ENCODE measurements at regions not wholly inside any gene's neighbourhood (a gene's known extent, or its start where the extent isn't known, plus 50 kb on each side); places are given as distances from the start of the nearest gene placed in this dataset.

DNA sequence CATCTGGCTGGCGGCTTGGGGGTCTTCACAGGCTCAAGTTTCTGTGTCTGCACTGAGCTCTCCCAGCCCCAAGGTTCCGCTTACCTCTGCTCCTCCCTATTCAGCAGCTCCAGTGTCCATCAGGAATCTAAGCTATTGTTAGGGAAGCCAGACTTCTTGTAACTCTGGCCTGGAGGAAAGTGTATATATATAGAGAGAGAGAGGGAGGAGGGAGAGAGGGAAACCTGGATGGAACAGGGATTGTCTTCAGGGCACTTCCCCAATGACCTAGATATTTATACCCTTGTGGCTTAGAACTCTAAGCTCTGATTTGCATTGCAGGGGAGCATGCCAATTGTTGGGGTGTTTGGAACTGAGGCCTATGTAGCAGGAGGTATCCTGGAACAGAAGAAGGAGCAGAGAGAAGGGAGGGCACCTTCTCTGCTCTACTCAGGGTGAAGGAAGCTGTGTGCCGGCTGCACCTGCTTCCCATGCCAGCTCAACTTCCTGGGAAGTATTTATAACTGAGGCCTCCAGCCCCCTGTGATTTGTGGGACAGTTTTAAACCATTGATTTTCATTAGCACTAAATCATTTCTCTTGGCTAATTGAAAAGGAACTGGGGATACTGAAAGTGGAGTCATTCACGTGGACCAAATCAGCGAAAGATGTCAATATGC, 70.9 kb downstream of the NAV1 start:
- over 99% methylated on average over 5 of the region's 5 CpGs for WGBS (ENCODE audit: low lambda C conversion rate)
- POLR2A ChIA-PET: interaction anchor here (0.7 kb wide), 1 partner anchor 39 kb away, joined by 3 read pairs; no protein-coding TSS in a partner anchor
- no peaks in the 10 kb centered on the region for H3K27me3 ChIP-seq (ENCODE audit: insufficient read depth)

More for the DNA sequence above, 70.9 kb downstream of the NAV1 start:
- no peak overlapping the region for H3K4me2 ChIP-seq
- no peak for DNase-seq
- no peak for TF ChIP-seq GATA2 (CRISPR knock-in tag; IDR thresholded peaks at IDR 0.05)
- no peak for TF ChIP-seq NFIC (IDR thresholded peaks at IDR 0.05; ENCODE audit: borderline replicate concordance)
- no peak for TF ChIP-seq TAF1 (IDR thresholded peaks at IDR 0.05; ENCODE audit: borderline replicate concordance, low read depth, low read length)
- no peak for TF ChIP-seq TCF12 (IDR thresholded peaks at IDR 0.05)
- TF ChIP-seq, protein P1, sequence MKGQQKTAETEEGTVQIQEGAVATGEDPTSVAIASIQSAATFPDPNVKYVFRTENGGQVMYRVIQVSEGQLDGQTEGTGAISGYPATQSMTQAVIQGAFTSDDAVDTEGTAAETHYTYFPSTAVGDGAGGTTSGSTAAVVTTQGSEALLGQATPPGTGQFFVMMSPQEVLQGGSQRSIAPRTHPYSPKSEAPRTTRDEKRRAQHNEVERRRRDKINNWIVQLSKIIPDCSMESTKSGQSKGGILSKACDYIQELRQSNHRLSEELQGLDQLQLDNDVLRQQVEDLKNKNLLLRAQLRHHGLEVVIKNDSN (IDR thresholded peaks at IDR 0.05; ENCODE audit: borderline replicate concordance, low read depth): no peak
- TF ChIP-seq RXRA (IDR thresholded peaks at IDR 0.05; ENCODE audit: borderline replicate concordance, low read depth): no peak
- no peak for TF ChIP-seq JUND (IDR thresholded peaks at IDR 0.05)
- TF ChIP-seq, protein P2, sequence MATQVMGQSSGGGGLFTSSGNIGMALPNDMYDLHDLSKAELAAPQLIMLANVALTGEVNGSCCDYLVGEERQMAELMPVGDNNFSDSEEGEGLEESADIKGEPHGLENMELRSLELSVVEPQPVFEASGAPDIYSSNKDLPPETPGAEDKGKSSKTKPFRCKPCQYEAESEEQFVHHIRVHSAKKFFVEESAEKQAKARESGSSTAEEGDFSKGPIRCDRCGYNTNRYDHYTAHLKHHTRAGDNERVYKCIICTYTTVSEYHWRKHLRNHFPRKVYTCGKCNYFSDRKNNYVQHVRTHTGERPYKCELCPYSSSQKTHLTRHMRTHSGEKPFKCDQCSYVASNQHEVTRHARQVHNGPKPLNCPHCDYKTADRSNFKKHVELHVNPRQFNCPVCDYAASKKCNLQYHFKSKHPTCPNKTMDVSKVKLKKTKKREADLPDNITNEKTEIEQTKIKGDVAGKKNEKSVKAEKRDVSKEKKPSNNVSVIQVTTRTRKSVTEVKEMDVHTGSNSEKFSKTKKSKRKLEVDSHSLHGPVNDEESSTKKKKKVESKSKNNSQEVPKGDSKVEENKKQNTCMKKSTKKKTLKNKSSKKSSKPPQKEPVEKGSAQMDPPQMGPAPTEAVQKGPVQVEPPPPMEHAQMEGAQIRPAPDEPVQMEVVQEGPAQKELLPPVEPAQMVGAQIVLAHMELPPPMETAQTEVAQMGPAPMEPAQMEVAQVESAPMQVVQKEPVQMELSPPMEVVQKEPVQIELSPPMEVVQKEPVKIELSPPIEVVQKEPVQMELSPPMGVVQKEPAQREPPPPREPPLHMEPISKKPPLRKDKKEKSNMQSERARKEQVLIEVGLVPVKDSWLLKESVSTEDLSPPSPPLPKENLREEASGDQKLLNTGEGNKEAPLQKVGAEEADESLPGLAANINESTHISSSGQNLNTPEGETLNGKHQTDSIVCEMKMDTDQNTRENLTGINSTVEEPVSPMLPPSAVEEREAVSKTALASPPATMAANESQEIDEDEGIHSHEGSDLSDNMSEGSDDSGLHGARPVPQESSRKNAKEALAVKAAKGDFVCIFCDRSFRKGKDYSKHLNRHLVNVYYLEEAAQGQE (IDR thresholded peaks at IDR 0.05; ENCODE audit: low read depth, low read length): no peak
- TF ChIP-seq CHD2 (IDR thresholded peaks at IDR 0.05; ENCODE audit: low read length, partially characterized antibody): no peak
- no peak for TF ChIP-seq SMC3 (IDR thresholded peaks at IDR 0.05; ENCODE audit: low read depth, low read length)
- no peak for TF ChIP-seq MEF2A (IDR thresholded peaks at IDR 0.05; ENCODE audit: borderline replicate concordance, low read depth)
- no peak for TF ChIP-seq SIN3A (IDR thresholded peaks at IDR 0.05; ENCODE audit: borderline replicate concordance, low read depth, low read length)
- no peak for TF ChIP-seq NRF1 (IDR thresholded peaks at IDR 0.05; ENCODE audit: low read depth, low read length)
- no peak for TF ChIP-seq CTCF (IDR thresholded peaks at IDR 0.05)
- TF ChIP-seq FOSL2 (IDR thresholded peaks at IDR 0.05; ENCODE audit: borderline replicate concordance, low read depth): no peak
- TF ChIP-seq POLR2AphosphoS5 (IDR thresholded peaks at IDR 0.05; ENCODE audit: low read depth, low read length): no peak
- TF ChIP-seq RFX5 (IDR thresholded peaks at IDR 0.05; ENCODE audit: low read length): no peak
- no peak for TF ChIP-seq RCOR1 (IDR thresholded peaks at IDR 0.05; ENCODE audit: low read length)
- TF ChIP-seq, protein P3, sequence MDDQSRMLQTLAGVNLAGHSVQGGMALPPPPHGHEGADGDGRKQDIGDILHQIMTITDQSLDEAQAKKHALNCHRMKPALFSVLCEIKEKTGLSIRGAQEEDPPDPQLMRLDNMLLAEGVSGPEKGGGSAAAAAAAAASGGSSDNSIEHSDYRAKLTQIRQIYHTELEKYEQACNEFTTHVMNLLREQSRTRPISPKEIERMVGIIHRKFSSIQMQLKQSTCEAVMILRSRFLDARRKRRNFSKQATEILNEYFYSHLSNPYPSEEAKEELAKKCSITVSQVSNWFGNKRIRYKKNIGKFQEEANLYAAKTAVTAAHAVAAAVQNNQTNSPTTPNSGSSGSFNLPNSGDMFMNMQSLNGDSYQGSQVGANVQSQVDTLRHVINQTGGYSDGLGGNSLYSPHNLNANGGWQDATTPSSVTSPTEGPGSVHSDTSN (IDR thresholded peaks at IDR 0.05): no peak
- TF ChIP-seq EZH2phosphoT487 (IDR thresholded peaks at IDR 0.05; ENCODE audit: borderline replicate concordance, low read depth): no peak
- no peaks in the 10 kb centered on the region for H3K9me3 ChIP-seq
- peak overlapping the region in 1 of 2 experiments; percentile 37; a peak in 1 of 4 replicates for H3K27ac ChIP-seq (ENCODE audit: low read depth in 2 of 2, low read length in 1 of 2)
- no peak overlapping the region for H2AFZ ChIP-seq (ENCODE audit: low read depth)
- peaks cover 4 to 10% of the 10 kb centered on the region in 2 experiments for H3K36me3 ChIP-seq (replicated peaks in 1 of 2; ENCODE audit: control insufficient read depth in 1 of 2, insufficient read depth in 2 of 2, low read length in 1 of 2)
- H3K4me1 ChIP-seq (ENCODE audit: control insufficient read depth in 1 of 2, insufficient read depth in 2 of 2, low read depth in 1 of 2, low read length in 1 of 2): peaks cover 14 to 37% of the 10 kb centered on the region in 2 experiments; a peak in 3 of 4 replicates
- H3K9ac ChIP-seq: no peak overlapping the region
- no peaks in the 10 kb centered on the region for H3K9me2 ChIP-seq
- H3F3A ChIP-seq (replicated peaks; ENCODE audit: insufficient read depth): peaks cover 26% of the 10 kb centered on the region
- CTCF ChIA-PET: interaction anchor here (0.6 to 2.6 kb wide), 10 partner anchors 11 to 183 kb away, joined by 3 to 7 read pairs (median 3); no protein-coding TSS in a partner anchor
- peaks cover 98% of the 10 kb centered on the region for H3K79me2 ChIP-seq (ENCODE audit: insufficient read depth)
- peaks cover 67% of the 10 kb centered on the region for H4K20me1 ChIP-seq (ENCODE audit: insufficient read depth)
- no peak overlapping the region for H3K4me3 ChIP-seq (ENCODE audit: low read depth in 2 of 2, low read length in 1 of 2)
